HG02763 (cell line): ENCODE measurements at regions not wholly inside any gene's neighbourhood (a gene's known extent, or its start where the extent isn't known, plus 50 kb on each side); places are given as distances from the start of the nearest gene placed in this dataset.

Source experiments
- ATAC-seq: cut with Tn5 transposase; IDR thresholded peaks from one replicate; pipeline ENCODE4 v1.9.1; 2021; ENCODE audit warnings: mild to moderate bottlenecking, moderate library complexity; ENCODE audit not compliant: unreplicated experiment

DNA sequence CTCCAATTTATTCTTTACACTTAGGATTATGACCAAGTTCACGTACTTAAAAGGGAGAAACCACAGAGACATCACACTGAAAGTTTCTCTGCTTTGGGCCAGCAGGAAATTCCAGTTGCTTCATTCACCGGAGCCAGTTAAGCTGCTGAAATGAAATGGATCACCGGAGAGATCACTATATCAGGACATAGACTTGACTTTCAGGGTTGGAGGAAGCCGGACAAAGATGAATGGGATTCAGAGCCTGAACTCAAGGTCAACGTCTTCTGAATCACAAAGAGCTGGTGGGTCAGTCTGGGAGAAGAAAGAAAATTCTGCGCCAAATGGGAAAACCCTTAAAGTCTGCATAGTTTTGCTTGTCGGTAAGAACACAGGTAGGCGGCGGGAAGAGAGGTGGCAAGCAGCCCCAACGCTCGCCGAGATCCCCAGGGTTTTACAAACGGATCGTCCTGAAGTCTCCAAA, 81.9 kb upstream of the CCDC28A start:
- no peak for ATAC-seq

DNA sequence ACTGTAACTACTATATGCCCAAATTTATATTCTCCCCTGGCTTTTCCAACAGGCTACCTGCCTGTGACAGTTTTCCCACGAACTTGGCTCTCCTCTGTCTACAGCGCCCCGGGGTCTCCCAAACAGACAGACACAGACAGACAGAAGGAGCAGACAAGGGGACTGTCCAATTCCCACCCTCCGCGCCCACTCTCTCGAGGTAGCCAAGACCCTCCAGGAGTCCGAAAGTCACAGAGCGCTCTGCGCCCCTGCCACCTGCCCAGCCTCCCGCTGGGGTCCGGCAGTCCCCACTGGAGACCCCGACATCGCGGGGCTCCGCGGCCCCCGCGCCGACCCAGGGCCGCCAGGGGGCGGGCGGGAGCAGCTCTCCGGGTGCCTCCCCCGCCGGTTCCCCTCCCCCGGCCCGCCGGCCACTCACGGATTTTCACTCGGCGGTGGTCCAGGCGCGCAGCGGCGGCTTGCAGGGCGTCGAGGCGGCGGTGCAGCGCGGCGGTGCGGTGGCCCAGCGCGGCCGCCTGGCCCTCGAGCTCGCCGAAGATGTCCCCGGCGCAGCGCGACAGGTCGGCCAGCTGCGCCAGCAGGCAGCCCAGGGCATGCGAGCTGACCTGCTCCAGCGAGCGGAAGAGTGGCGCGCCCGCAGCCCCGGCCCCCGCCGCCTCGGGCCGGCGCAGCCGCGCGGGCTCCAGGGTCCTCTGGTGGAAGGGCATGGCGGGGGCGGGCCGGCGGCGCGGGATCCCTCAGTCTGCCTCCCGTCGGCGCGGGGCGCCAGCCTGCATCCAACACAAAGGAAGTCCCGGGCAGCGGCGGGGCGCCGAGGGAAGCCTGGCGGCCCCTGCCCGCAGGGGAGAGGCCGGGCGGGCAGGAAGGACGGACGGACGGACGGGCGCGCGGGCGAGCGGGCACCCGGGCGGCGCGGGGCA, 81.3 kb upstream of the CCDC28A start:
- peak; percentile 60 for ATAC-seq

DNA sequence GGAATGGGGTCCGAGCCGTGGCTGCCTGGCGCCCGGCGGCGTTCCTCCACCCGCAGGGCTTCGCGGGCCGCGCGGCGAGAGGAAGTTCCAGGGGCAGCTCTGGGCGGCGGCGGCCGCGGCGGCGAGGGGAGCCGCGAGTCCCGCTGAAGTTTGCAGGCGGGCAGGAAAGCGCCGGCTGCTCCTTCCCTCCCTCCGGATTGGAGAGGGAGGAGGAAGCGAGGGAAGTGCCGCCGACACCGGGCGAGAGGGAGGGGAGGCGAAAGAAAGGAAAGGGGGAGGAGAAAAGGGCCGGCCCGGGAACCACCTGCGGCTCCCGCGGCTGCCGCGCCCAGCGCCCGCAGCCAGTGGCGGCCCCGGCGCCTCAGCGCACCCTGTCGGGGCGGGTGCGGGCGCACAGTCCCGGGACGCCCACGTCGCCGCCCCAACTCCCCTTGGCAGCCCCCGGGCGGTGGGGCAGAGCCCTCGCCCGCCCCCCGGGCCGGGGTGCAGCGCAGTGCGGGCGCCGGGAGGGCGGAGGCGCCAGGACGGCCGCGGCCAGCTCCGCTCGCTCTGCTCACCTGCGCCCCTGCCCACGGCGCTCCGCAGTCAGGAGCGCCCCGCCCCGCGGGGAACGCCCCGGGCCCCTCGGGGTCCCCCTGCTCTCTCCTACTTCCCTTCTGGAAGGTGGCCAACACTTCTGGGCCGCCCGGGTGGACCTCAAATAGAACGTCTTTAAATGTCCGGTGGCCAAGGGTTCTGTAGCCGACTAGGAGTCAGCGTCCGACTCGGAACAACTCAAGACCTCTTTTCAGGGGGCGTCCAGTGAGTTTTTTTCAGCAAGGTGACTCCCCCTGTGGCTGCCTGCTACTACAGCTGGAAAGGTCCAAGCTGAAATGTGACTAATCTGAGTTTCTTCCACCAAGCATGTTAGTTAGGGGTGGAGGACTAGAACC, 80.3 kb upstream of the CCDC28A start:
- peak; percentile 49 for ATAC-seq

DNA sequence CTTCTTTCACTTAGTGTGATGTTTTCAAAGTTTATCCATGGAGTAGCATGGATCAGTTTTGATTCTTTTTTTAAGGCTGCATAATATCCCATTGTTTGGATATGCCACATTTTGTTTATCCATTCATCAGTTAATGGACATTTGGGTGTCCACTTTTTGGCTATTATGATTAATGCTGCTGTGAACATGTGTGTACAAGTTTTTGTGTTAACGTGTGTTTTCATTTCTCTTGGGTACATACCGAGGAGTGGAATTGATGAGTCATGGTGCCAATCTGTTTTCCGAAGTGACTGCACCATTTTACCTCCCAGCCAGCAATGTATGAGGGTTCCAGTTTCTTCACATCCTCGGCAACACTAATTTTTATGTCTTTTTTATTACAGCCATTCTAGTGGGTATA, 78.4 kb upstream of the CCDC28A start:
- no peak for ATAC-seq

DNA sequence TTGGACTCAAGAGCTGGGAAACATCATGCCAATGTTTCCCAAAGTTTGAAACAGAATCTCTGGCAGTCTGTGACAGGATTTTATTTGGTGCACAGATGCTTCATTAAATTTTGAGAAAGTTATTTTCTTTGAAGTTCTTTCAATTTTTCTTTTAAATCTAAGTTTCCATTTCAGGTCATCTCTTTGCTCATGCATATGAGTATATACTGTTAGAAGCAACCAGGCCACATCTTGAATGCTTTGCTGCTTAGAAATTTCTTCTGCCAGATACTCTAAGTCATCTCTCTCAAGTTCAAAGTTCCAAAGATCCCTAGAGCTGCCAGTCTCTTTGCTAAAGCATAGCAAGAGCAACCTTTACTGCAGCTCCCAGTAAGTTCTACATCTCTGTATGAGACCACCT, 59.1 kb upstream of the CCDC28A start:
- no peak for ATAC-seq

DNA sequence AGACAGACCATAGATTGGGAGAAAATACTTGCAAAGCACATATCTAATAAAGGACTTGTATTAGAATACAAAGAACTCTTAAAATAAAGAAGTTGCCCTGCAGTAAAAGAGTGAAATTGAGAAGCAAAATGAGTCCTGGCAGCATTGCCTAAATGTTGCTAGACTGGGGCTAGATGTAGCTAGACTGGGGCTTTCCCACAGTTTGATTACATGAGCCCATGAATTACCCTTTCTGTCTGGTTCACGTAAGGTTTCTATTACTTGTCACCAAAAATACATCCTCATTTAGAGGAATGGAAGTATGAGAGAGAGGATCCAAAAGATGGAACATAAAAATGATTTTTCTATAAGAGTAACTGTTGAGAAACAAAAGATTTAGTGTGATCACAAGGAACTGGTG, 57.6 kb upstream of the CCDC28A start:
- no peak for ATAC-seq

DNA sequence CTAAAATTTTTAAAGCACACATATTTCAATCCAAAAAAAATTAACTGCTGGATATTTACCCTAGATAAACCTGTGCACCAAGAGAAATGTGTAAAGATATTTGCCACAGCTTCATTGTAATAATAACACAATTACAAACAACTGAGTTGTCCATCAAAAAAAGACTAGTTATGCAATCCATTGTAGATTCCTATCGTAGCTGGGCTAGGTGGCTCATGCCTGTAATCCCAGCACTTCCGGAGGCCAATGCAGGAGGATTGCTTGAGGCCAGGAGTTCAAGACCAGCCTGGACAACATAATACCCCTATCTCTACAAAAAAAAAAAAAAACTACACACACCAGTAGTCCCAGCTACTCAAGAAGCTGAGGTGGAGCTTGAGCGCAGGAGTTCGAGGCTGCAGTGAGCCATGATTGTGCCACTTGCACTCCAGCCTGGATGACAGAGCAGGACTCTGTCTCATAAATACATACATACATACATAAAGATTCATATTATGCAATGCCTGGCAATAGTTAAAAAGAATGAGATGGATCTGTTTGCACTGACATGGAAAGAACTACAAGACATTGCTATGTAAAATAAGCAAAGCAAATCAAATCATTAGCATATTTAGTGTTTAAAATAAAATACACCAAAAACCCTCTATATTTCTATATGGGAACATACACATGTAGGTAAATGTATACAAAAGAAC, 56.5 kb upstream of the CCDC28A start:
- ATAC-seq: no peak

DNA sequence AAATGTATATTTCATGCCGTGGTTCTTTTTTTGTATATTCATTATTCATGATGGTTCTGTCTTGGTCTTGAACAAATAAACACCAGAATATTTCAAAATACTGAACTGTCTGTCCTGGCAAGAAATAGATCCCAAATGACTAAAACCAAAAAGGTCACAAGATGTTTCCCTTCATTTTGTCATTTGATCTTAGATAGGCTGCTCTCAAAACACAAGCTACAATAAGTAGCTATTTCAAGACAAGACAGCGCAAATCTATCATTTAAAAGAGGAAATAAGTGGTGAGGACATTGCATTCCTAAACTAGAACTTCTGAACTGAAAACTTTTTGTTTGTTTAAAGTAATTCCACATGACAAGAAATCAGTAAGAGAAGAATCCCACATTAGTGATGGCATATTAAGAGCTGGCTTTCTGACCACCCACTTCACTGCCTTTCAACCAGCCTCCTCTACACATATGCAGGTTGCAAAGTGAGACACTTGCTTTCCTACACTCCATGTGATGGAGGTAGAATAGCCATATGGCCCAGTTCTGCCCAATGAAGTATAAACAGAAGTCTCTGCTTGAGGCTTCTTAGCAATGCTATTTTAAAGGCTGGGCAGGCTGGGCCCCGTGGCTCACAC, 54.4 kb upstream of the CCDC28A start:
- ATAC-seq: no peak

DNA sequence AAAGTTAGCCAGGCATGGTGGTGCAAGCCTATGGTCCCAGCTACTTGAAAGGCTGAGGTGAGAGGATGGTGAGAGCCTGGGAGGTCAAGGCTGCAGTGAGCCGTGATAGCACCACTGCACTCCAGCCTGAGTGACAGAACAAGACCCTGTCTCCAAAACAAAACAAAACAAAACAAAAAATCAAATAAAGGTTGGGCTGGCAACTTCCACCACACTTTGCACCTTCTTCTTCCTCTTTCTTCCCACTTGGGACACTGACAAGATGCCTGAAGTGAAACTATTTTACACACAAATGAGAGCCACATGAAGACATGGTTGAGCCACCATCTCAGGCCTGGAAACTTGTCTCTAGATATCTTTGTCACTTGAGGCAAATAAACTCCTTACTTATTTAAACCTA, 53.8 kb upstream of the CCDC28A start:
- no peak for ATAC-seq

DNA sequence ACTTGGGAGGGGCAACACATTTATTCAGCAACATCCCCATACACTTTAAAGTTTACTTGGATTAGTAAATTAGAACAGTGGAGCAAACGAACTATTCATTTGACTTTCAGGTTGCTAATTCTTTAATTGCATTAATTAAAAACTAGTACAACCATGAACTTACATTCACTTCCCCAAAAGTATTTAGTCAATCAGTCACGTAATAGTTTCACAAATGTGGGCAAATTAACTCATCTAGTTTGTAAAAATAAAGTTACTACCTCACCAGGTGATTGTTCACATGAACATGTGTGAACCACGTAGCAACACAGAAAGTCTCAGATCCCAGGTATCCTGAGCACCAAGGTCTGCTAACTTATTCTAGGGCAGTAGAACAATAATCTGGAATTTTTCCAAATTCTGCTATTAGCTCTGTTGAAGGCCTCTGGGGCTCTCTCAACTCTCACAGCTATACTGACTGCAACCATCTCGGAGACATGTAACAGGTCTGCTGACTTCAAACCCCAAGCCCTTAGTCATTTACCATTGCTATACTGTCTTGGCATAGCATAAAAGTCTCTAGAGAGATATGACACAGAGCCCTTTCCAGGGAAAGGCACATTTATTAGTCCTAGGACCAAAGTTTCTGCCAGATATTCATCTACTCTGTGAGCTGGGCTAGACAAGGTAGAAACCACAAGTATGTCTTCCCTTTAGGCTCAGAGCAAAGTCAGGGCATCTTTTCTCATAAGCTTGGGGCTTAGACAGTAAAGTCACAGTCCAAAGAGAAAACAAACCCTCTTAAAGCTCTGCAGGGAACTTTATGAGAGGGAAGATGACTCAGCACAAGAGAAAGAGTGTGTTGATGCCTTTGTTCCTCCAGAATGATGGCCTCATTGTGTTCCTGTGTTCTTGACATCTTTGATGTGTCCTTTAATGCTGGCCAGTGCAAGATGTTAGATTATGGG, 50.9 kb upstream of the CCDC28A start:
- ATAC-seq: no peak
